ENCODE measurements at regions not wholly inside any gene's neighbourhood (a gene's known extent, or its start where the extent isn't known, plus 50 kb on each side); places are given as distances from the start of the nearest gene placed in this dataset.
"Not testable (repeated sequence)": the region's sequence is repeated elsewhere in the genome, so short reads cannot be mapped to it uniquely, and the experiment has no call there.

GRCh38 chrX:25144043-25144940 lies 128.5 kb upstream of the ARX start:
- DNase-seq (ENCODE audit: low read depth in 2 of 3, low spot score in 2 of 3), result peak in 2 of 3 experiments; percentile 2 to 11

GRCh38 chrX:25143596-25143995 lies 127.8 kb upstream of the ARX start:
- no peak for DNase-seq (ENCODE audit: low read depth in 2 of 3, low spot score in 2 of 3)

GRCh38 chrX:25141684-25142083 lies 125.9 kb upstream of the ARX start:
- no peak for DNase-seq (ENCODE audit: low read depth in 2 of 3, low spot score in 2 of 3)

DNA sequence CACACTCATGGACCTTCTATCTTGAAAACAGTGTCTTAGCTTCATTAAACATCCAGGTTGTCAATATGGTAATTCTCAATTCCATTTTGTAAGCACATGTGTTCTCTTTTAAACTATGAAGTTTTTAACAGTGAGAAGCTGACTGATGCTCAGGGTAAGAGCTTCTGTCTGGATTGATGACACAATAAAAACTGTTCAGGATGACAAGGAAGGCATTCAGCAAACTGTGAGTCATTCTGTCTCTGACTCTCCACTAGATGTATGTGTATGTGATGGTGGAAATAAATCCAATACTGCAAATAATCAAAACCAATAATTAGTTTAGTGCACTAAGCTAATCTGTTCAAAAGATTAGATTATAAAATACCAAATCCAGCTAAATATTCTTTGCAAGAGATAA lies 115.3 kb upstream of the ARX start:
- no peak for DNase-seq (ENCODE audit: low read depth in 2 of 3, low spot score in 2 of 3)

DNA sequence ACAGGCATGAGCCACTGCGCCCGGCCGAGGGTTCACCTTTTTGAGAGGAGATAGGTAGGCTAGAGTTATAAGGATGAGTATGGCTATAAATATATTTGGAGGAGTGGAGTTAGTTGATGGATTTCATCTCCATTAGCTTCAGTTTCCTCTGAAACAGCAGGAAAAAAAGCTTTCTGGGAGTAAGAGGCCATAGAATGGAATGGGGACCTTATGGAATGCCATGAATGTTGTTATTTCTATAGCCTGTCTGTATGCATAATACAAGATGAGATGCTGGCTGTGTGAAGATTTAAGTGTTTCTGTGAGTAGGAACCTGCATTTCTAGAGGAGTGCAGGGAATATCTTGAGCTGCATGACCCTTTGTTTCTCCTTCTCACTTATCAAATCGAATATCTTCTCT lies 114.9 kb upstream of the ARX start:
- no peak for DNase-seq (ENCODE audit: low read depth in 2 of 3, low spot score in 2 of 3)

DNA sequence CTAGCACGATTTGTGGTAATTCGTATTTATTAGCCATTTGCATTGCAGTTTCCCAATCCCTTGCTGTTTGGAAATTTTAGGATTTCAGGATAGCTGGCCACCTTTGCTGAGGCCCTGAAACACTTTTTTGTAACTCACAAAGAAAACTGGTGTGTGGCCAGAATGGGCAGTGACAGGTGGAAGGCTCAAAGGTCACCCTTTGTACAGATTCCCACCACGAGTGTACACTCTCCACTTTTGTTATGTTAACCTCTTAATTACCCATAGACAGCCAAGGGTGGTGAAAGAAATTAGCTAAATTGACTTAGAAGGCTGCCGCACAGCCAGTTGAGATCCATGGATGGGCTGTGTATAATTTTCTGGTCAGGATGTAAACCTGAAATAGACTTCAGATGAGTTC lies 109.7 kb upstream of the ARX start:
- DNase-seq (ENCODE audit: low read depth in 2 of 3, low spot score in 2 of 3), result no peak

DNA sequence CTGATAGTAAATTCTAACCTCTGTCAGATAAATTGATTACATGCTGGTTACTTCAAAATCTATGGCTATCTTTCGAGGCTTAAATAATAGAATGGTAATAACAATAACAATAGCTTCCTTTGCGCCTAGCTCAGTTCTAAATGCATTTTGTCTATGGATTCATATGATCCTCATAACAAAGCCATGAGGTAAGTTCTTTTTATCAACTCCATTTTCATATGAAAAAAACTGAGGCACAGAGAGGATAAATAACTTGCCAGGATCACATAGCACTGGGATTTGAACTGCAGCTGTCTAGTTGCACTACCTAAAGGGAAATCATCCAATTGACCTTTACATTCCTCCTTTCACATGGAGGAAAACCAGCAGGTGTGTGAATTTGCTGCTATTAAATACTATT lies 108.6 kb upstream of the ARX start:
- no peak for DNase-seq (ENCODE audit: low read depth in 2 of 3, low spot score in 2 of 3)

DNA sequence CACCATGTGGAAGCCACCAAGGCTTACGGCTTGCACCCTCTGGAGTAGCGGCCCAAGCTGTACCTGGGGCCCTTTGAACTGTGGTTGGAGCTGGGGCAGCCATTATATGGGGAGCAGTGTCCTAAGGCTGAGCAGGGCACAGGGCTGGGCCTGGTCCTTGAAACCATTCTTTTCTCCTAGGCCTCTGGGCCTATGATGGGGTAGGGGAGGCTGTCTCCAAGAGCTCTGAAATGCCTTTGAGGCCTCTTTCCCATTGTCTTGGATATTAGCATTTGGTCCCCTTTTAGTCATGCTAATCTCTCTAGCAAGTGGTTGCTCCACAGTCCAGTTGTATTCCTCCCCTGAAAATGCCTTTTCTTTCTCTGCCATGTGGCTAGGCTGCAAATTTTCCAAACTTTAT lies 96.4 kb upstream of the ARX start:
- no peak for DNase-seq (ENCODE audit: low read depth in 2 of 3, low spot score in 2 of 3)

GRCh38 chrX:25108481-25108880 lies 92.7 kb upstream of the ARX start:
- no peak for DNase-seq (ENCODE audit: low read depth in 2 of 3, low spot score in 2 of 3)

GRCh38 chrX:25105221-25105620 lies 89.5 kb upstream of the ARX start:
- no peak for DNase-seq (ENCODE audit: low read depth in 2 of 3, low spot score in 2 of 3)

DNA sequence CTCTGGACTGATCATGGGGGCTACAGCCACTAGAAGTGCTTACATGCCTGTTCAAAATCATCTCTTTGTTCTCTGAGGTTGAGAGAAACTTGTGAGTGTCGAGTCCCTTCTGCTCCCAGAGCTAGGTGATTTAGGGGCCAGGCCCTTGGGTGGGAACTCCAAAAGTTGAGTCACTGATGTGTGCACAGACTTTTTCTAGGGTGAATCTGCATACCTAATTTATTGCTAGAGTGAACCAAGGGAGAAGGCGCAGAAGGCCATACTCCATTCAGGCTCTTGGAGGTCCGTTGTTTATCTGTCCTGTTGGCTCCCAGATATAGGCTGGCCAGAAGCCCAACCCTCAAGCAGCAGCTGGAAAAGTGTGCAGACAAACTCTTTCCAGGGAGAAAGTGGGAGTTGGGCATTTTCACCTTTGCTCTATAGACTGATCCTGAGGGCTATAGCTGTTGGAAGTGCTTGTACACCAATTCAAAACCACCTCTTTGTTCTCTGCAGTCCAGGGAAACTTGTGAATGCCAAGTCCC lies 80.8 kb upstream of the ARX start:
- DNase-seq (ENCODE audit: low read depth in 2 of 3, low spot score in 2 of 3), result no peak

DNA sequence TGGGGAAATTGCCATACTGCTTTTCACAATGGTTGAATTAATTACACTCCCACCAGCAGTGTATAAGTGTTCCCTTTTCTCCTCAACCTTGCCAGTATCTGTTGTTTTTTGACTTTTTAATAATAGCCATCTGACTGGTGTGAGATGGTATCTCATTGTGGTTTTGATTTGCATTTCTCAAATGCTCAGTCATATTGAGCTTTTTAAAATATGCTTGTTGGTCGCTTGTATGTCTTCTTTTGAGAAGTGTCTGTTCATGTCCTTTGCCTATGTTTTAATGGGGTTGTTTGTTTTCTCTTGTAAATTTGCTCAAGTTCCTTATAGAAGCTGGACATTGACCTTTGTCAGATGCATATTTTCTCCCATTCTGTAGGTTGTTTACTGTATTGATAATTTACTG lies 75.4 kb upstream of the ARX start:
- DNase-seq (ENCODE audit: low read depth in 2 of 3, low spot score in 2 of 3), result not testable (repeated sequence)

GRCh38 chrX:25084446-25084845 lies 68.7 kb upstream of the ARX start:
- DNase-seq (ENCODE audit: low read depth in 2 of 3, low spot score in 2 of 3), result no peak

DNA sequence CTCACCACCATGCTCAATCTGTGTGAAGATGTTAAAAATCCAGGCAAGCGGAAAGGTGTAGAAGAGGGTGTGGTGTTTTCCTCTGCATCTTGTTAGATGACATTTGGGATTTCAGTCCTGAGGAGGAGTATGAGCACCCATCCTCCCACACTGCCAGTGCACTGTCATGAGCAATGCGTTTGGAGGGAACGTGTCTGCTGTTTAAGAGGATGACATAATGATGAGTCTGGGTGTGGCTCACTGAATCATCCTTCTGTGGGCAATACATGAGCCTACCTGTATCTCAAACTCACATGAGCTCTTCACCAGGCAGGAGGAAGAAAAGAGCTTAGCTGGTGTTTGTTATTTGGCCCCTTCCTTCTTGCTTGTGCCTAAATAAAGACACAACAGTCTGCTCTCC lies 67.9 kb upstream of the ARX start:
- no peak for DNase-seq (ENCODE audit: low read depth in 2 of 3, low spot score in 2 of 3)

- no peak for DNase-seq (ENCODE audit: low read depth in 2 of 3, low spot score in 2 of 3)
Measured at GRCh38 chrX:25079020-25079419, 63.3 kb upstream of the ARX start.

- DNase-seq (ENCODE audit: low read depth in 2 of 3, low spot score in 2 of 3), result no peak
Measured at GRCh38 chrX:25076941-25077500, 61.3 kb upstream of the ARX start.

DNA sequence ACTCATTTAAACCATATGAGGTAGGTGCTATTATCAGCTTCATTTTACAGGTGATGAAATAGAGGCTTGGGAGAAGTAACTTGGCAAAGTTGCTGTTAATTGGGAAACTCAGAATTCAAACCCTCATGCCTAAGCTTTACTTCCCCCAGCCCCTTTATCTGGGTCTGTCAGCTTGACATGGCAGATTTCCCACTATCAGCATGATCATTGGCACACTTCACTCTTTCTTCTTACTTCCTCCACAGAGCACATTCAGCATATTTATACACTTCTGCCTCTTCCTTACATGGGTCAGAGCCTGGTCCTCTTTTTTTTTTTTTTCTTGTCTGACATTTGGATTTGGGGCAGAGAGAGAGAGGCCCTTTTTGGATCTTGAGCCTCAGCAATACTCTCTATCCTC lies 56.5 kb upstream of the ARX start:
- no peak for DNase-seq (ENCODE audit: low read depth in 2 of 3, low spot score in 2 of 3)

GRCh38 chrX:25070038-25070437 lies 54.3 kb upstream of the ARX start:
- DNase-seq (ENCODE audit: low read depth in 2 of 3, low spot score in 2 of 3), result no peak

GRCh38 chrX:25069209-25069608 lies 53.4 kb upstream of the ARX start:
- DNase-seq (ENCODE audit: low read depth in 2 of 3, low spot score in 2 of 3), result no peak

DNA sequence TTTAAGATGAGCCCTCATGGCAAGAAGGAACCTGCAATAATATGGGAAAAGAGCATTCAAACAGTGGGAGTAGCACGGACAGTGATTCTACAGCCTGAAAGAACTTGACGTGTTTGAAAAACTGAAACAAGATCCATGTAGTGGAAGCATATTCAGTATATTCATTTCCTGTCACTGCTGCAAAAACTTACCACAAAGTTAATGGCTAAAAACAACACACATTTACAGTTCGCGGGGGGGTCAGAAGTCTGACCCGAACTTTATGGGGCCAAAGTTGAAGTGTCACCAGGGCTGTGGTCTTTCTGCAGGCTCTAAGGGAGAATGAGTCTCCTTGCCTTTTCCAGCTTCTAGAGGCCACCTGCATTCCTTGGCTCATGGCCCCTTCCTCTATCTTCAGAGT lies 52.6 kb upstream of the ARX start:
- no peak for DNase-seq (ENCODE audit: low read depth in 2 of 3, low spot score in 2 of 3)

- no peak for DNase-seq (ENCODE audit: low read depth in 2 of 3, low spot score in 2 of 3)
Measured at GRCh38 chrX:25067271-25068172, 51.8 kb upstream of the ARX start.

DNA sequence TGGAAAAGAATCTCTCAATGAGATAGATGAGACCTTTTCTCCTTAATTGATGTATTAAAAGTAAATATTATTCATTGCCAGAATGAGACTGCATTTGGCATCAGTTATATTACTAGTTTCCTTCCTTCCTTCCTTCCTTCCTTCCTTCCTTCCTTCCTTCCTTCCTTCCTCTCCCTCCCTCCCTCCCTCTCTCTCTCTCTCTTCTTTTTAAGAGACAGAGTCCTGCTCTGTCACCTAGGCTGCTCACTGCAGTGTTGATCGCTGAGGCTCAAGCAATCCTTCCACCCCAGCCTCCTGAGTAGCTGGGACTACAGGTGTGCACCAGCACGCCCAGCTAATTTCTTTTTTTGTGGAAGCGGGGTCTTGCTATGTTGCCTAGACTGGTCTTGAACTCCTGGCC lies 50.4 kb upstream of the ARX start:
- no peak for DNase-seq (ENCODE audit: low read depth in 2 of 3, low spot score in 2 of 3)
